HG03520 (cell line): ENCODE measurements at regions not wholly inside any gene's neighbourhood (a gene's known extent, or its start where the extent isn't known, plus 50 kb on each side); places are given as distances from the start of the nearest gene placed in this dataset.

Experiments used
- ATAC-seq: cut with Tn5 transposase; IDR thresholded peaks from one replicate; pipeline ENCODE4 v1.9.1; 2021; ENCODE audit warnings: mild to moderate bottlenecking, moderate library complexity; ENCODE audit not compliant: unreplicated experiment

- ATAC-seq, result no peak
Measured at GRCh38 chr13:111472559-111473460, 152.4 kb downstream of the TEX29 start.

GRCh38 chr13:111474136-111475002 lies 153.9 kb downstream of the TEX29 start:
- no peak for ATAC-seq

- no peak for ATAC-seq
Measured at GRCh38 chr13:111475488-111475887, 155.0 kb downstream of the TEX29 start.

- no peak for ATAC-seq
Measured at GRCh38 chr13:111476197-111476596, 155.8 kb downstream of the TEX29 start.

- no peak for ATAC-seq
Measured at GRCh38 chr13:111479412-111479811, 159.0 kb downstream of the TEX29 start.

GRCh38 chr13:111480503-111480902 lies 160.1 kb downstream of the TEX29 start:
- no peak for ATAC-seq

- no peak for ATAC-seq
Measured at GRCh38 chr13:111480976-111481375, 160.5 kb downstream of the TEX29 start.

GRCh38 chr13:111482126-111482525 lies 161.7 kb downstream of the TEX29 start:
- ATAC-seq, result no peak

GRCh38 chr13:111482806-111483620 lies 162.6 kb downstream of the TEX29 start:
- no peak for ATAC-seq

- no peak for ATAC-seq
Measured at GRCh38 chr13:111483621-111483987, 163.2 kb downstream of the TEX29 start.

- ATAC-seq, result no peak
Measured at GRCh38 chr13:111484141-111484925, 163.9 kb downstream of the TEX29 start.

GRCh38 chr13:111484959-111485358 lies 164.5 kb downstream of the TEX29 start:
- no peak for ATAC-seq

GRCh38 chr13:111485491-111486250 lies 165.2 kb downstream of the TEX29 start:
- no peak for ATAC-seq

- no peak for ATAC-seq
Measured at GRCh38 chr13:111486331-111486730, 165.9 kb downstream of the TEX29 start.

GRCh38 chr13:111486801-111487200 lies 166.4 kb downstream of the TEX29 start:
- ATAC-seq, result no peak

GRCh38 chr13:111488486-111489132 lies 168.2 kb downstream of the TEX29 start:
- ATAC-seq, result no peak

GRCh38 chr13:111489301-111489700 lies 168.9 kb downstream of the TEX29 start:
- ATAC-seq, result no peak

- no peak for ATAC-seq
Measured at GRCh38 chr13:111490611-111491010, 170.2 kb downstream of the TEX29 start.

GRCh38 chr13:111491021-111491420 lies 170.6 kb downstream of the TEX29 start:
- no peak for ATAC-seq
